IMR-90 (cell line): ENCODE measurements at regions not wholly inside any gene's neighbourhood (a gene's known extent, or its start where the extent isn't known, plus 50 kb on each side); places are given as distances from the start of the nearest gene placed in this dataset.
"Not testable (repeated sequence)": the region's sequence is repeated elsewhere in the genome, so short reads cannot be mapped to it uniquely, and the experiment has no call there.

ENCODE experiments used
- ATAC-seq: fragments of 200-7000 bp; cut with Tn5 transposase; 2 replicates; pipeline ENCODE4 v1.9.1; 2020; ENCODE audit warnings: low read depth, mild to moderate bottlenecking, moderate library complexity
- BruUV-seq: library from RNA; stranded (reverse); fragments of 400-500 nt; replicated peaks from 2 replicates; lab custom pipeline; 2021; lab: Mats Ljungman, UMichigan
- CTCF ChIA-PET: fragments of 300-600 bp; formaldehyde crosslinking; extraction: SDS; loops from one replicate; lab custom pipeline; 2021; ENCODE audit warnings: antibody characterized with exemption; lab: Yijun Ruan, JAX
- POLR2A ChIA-PET: fragments of 300-600 bp; sonication (Branson Sonifier 250); formaldehyde crosslinking; loops from one replicate; lab custom pipeline; 2022; ENCODE audit warnings: antibody characterized with exemption; ENCODE audit not compliant: unreplicated experiment; lab: Charles Lee
- DNase-seq: peaks from one replicate; pipeline ENCODE4 v3.0.0; 2013
- H2AFZ ChIP-seq: replicated peaks from 2 replicates; pipeline ENCODE3; 2013; ENCODE audit warnings: low read length, mild to moderate bottlenecking; ENCODE audit not compliant: poor library complexity
- H2AK5ac ChIP-seq: 2 replicates; pipeline ENCODE4 v1.6.1; 2013; ENCODE audit warnings: low read depth, low read length, inconsistent platforms
- H2AK9ac ChIP-seq: replicated peaks from 2 replicates; pipeline ENCODE3; 2013; ENCODE audit warnings: mild to moderate bottlenecking, low read depth, low read length, moderate library complexity; ENCODE audit not compliant: poor library complexity
- H2BK120ac ChIP-seq: 2 replicates; pipeline ENCODE4 v1.6.1; 2013; ENCODE audit warnings: low read depth, low read length, inconsistent platforms
- H2BK15ac ChIP-seq: 3 replicates; pipeline ENCODE4 v1.6.1; 2013; ENCODE audit warnings: low read depth, low read length, inconsistent platforms
- H2BK20ac ChIP-seq: 2 replicates; pipeline ENCODE4 v1.6.1; 2013; ENCODE audit warnings: low read depth, mild to moderate bottlenecking, inconsistent platforms, low read length, moderate library complexity
- H2BK5ac ChIP-seq: 2 replicates; pipeline ENCODE4 v1.6.1; 2013; ENCODE audit warnings: mild to moderate bottlenecking, low read depth, low read length, inconsistent platforms; ENCODE audit not compliant: poor library complexity, severe bottlenecking
- H3K14ac ChIP-seq: replicated peaks from 2 replicates; pipeline ENCODE4 v1.6.1; 2013; ENCODE audit warnings: low read depth, low read length, inconsistent platforms
- H3K18ac ChIP-seq: 2 replicates; pipeline ENCODE4 v1.6.1; 2013; ENCODE audit warnings: low read depth, low read length, control low read depth
- H3K23ac ChIP-seq: 2 replicates; pipeline ENCODE4 v1.6.1; 2013; ENCODE audit warnings: low read depth, low read length, inconsistent platforms
- H3K27ac ChIP-seq: 2 replicates; pipeline ENCODE4 v1.5.1; 2013; ENCODE audit warnings: mild to moderate bottlenecking, control low read depth, low read length; ENCODE audit not compliant: insufficient read depth
- H3K27me3 ChIP-seq: 2 replicates; pipeline ENCODE4 v1.6.1; 2013; ENCODE audit warnings: low read length; ENCODE audit not compliant: control insufficient read depth, insufficient read depth
- H3K36me3 ChIP-seq: 2 replicates; pipeline ENCODE4 v1.6.1; 2013; ENCODE audit warnings: low read length, mixed read lengths; ENCODE audit not compliant: control insufficient read depth, insufficient read depth
- H3K4ac ChIP-seq: 2 replicates; pipeline ENCODE4 v1.6.1; 2013; ENCODE audit warnings: low read depth, low read length, inconsistent platforms
- H3K4me1 ChIP-seq: 2 replicates; pipeline ENCODE4 v1.6.1; 2013; ENCODE audit warnings: low read length, mixed read lengths; ENCODE audit not compliant: control insufficient read depth, insufficient read depth
- H3K4me2 ChIP-seq: 2 replicates; pipeline ENCODE4 v1.6.1; 2013; ENCODE audit warnings: low read depth, mild to moderate bottlenecking, control low read depth, low read length, moderate library complexity
- H3K4me3 ChIP-seq: 2 replicates; pipeline ENCODE4 v1.5.1; 2013; ENCODE audit warnings: low read depth, mild to moderate bottlenecking, control low read depth, low read length, moderate library complexity; ENCODE audit not compliant: insufficient read depth
- H3K56ac ChIP-seq: 2 replicates; pipeline ENCODE4 v1.6.1; 2013; ENCODE audit warnings: low read length, inconsistent platforms; ENCODE audit not compliant: insufficient read depth; ENCODE audit errors: extremely low read depth
- H3K79me1 ChIP-seq, 2 experiments: 2 replicates each; pipeline ENCODE4 v1.6.1; 2013; ENCODE audit warnings: low read length in 2 of 2, inconsistent platforms in 1 of 2, low read depth in 1 of 2
- H3K9ac ChIP-seq: 2 replicates; pipeline ENCODE4 v1.6.1; 2013; ENCODE audit warnings: low read depth, low read length, control low read depth
- H3K9me1 ChIP-seq: 2 replicates; pipeline ENCODE4 v1.6.1; 2013; ENCODE audit warnings: low read length, inconsistent platforms; ENCODE audit not compliant: insufficient read depth
- H3K9me3 ChIP-seq: 2 replicates; pipeline ENCODE4 v1.6.1; 2013; ENCODE audit warnings: low read length; ENCODE audit not compliant: control insufficient read depth, insufficient read depth
- H4K20me1 ChIP-seq: 2 replicates; pipeline ENCODE4 v1.6.1; 2013; ENCODE audit warnings: low read length, inconsistent platforms; ENCODE audit not compliant: insufficient read depth
- H4K5ac ChIP-seq: 2 replicates; pipeline ENCODE4 v1.6.1; 2013; ENCODE audit warnings: mild to moderate bottlenecking, low read depth, low read length, control low read depth
- H4K8ac ChIP-seq, 2 experiments: 2 replicates each; pipeline ENCODE4 v1.6.1; 2013; ENCODE audit warnings: low read depth in 2 of 2, low read length in 2 of 2, control low read depth in 1 of 2, inconsistent platforms in 1 of 2
- H4K91ac ChIP-seq: 2 replicates; pipeline ENCODE4 v1.6.1; 2013; ENCODE audit warnings: low read depth, low read length, inconsistent platforms; ENCODE audit not compliant: insufficient read depth
- BHLHE40 ChIP-seq: fragments of 150-350 bp; IDR thresholded peaks from 2 replicates; pipeline ENCODE4 v1.6.1; 2016; ENCODE audit warnings: mild to moderate bottlenecking, low read depth, low read length
- CTCF ChIP-seq: conservative IDR thresholded peaks from 2 replicates; pipeline ENCODE4 v1.5.1; 2012; ENCODE audit warnings: mild to moderate bottlenecking, low read depth, low read length, improper control_type of control experiment
- WGBS, 2 experiments: methylation state at CpG; one replicate each; pipeline versions ENCODE4 v1.1.5 to v1.1.7; 2013; ENCODE audit warnings: missing lambda C conversion rate in 2 of 2; ENCODE audit not compliant: insufficient read length in 1 of 2; ENCODE audit errors: extremely low coverage in 2 of 2; 5-methylcytosine and 5-hydroxymethylcytosine counted together
- dilution Hi-C: fragments of 300-500 bp; cut with HindIII; formaldehyde crosslinking; loops from one replicate; pipeline ENCODE4 v1.14.3; 2018; ENCODE audit warnings: low sequenced_read_pairs; ENCODE audit not compliant: unreplicated experiment
- in situ Hi-C: fragments of 300-500 bp; cut with MboI; formaldehyde crosslinking; loops from 3 replicates; pipeline ENCODE4 v1.14.3; 2019; ENCODE audit warnings: low sequenced_read_pairs, inconsistent platforms, mixed read lengths
- intact Hi-C: fragments of 100-400 bp; cut with micrococcal nuclease; formaldehyde crosslinking; loops from 2 replicates; pipeline ENCODE4 v1.10.0; 2022

- 0 out of 2 replicates have a peak, but pooled peaks have one; percentile 6 for TF ChIP-seq CTCF
- TF ChIP-seq BHLHE40: peak; percentile 38; the same call in 1 of the 2 replicates
Observed at GRCh38 chr2:234879671-234880455, 72.0 kb upstream of the SH3BP4 start (continued).

GRCh38 chr2:234876621-234877020 is 75.2 kb upstream of the SH3BP4 start:
- POLR2A ChIA-PET, H3K4me2 ChIP-seq, CTCF ChIA-PET, dilution Hi-C loops, H4K5ac ChIP-seq, H2BK120ac ChIP-seq, DNase-seq, H3K14ac ChIP-seq, H3K4ac ChIP-seq, H2BK15ac ChIP-seq, H3K9ac ChIP-seq, H3K36me3 ChIP-seq, H2BK5ac ChIP-seq, BruUV-seq, H2BK20ac ChIP-seq, H3K27ac ChIP-seq, ATAC-seq, H2AK9ac ChIP-seq, H3K79me1 ChIP-seq, H2AK5ac ChIP-seq, intact Hi-C loops, H3K9me3 ChIP-seq, H2AFZ ChIP-seq, H3K23ac ChIP-seq, H3K56ac ChIP-seq, H3K4me3 ChIP-seq, H3K27me3 ChIP-seq, in situ Hi-C loops, H4K91ac ChIP-seq, H3K18ac ChIP-seq, H4K20me1 ChIP-seq, H4K8ac ChIP-seq: not testable (repeated sequence)
- WGBS, 2 experiments: no CpG with 5 or more reads among the region's 2 CpGs
- peaks cover 11% of the 10 kb centered on the region for H3K4me1 ChIP-seq
- peaks cover 12% of the 10 kb centered on the region; the same call in 1 of the 2 replicates for H3K9me1 ChIP-seq
